GM21515 (cell line): ENCODE measurements at regions not wholly inside any gene's neighbourhood (a gene's known extent, or its start where the extent isn't known, plus 50 kb on each side); places are given as distances from the start of the nearest gene placed in this dataset.

Source experiments
- ATAC-seq: cut with Tn5 transposase; IDR thresholded peaks from one replicate; pipeline ENCODE4 v1.9.1; 2021; ENCODE audit not compliant: unreplicated experiment

DNA sequence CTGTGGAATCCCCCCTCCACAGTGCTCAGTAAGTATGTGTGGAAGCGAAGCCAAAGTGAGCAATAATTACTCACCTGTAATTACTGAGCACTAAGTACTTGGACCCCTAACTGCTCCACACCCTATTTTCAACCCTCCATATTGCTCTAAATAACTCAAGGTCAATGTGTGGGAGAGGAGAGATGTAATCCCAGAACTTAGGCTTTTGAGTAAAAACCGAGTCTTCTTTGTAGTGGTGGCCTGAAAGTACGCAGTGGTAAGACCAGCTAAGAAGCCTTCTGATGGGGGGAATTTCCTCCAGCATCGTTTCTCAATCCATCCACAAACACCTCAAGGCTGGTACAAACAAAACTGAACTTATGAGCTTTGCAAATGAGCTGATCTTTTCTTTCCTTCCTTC is 551.6 kb downstream of the ZEB2 start:
- ATAC-seq: no peak

- no peak for ATAC-seq
Observed at GRCh38 chr2:143965493-143966164, 554.3 kb downstream of the ZEB2 start.

DNA sequence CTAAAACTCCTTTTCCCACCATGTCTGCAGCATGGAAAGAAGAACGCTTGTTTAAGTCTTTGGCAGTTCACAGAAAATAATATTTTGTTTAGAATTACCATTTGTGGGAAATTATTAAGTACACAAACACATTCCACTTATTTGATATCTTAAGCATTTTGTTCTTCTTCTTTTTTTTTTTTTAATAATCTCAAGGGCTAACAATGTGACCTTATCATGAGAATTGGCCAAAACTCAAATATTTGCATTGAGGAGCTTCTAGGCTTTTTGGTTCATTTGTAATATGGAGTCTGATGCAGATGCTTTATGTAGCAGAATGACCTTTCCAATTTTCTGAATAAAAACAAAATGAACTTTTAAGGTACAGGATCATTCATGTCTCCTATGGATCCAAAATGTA is 555.0 kb downstream of the ZEB2 start:
- no peak for ATAC-seq

GRCh38 chr2:143960177-143960576 is 559.7 kb downstream of the ZEB2 start:
- no peak for ATAC-seq

DNA sequence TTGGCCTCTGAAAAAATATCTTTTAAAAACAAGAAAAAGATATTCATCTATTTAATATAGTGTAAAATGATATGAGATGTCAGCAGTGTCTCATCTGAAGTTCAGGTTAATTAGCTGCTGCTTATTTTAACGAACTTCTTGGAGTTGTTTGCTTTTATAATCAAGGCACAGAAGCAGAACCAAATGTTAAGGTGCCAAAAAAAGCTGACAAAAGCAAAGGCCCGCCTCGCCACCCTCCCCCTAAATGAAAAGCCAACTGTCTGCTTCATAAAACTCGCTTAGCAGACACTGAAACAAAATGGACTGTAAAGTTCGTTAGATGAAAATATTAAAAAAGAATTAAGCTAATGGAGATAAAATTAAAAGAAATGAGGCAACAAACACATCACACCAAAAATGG is 562.6 kb downstream of the ZEB2 start:
- no peak for ATAC-seq

GRCh38 chr2:143955401-143956065 is 564.4 kb downstream of the ZEB2 start:
- ATAC-seq: no peak

DNA sequence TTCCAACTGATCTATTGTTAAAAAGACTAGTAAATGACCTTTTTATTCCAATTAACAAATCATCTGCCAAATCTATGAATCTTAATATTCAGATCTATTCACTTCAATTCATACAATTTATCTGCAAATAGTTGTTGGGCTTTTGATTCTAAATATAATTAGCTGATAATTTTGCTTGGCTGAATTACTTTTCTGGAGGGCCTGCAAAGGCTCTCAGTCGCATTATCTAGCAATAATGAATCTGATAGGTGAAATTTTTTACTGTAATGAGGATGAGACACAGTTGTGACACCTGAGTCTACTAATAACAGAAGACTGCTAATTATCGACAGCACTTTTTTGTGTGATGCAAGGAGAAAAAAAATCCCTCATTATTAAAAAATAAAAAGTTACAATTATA is 565.1 kb downstream of the ZEB2 start:
- no peak for ATAC-seq

GRCh38 chr2:143954186-143954585 is 565.7 kb downstream of the ZEB2 start:
- ATAC-seq: no peak

DNA sequence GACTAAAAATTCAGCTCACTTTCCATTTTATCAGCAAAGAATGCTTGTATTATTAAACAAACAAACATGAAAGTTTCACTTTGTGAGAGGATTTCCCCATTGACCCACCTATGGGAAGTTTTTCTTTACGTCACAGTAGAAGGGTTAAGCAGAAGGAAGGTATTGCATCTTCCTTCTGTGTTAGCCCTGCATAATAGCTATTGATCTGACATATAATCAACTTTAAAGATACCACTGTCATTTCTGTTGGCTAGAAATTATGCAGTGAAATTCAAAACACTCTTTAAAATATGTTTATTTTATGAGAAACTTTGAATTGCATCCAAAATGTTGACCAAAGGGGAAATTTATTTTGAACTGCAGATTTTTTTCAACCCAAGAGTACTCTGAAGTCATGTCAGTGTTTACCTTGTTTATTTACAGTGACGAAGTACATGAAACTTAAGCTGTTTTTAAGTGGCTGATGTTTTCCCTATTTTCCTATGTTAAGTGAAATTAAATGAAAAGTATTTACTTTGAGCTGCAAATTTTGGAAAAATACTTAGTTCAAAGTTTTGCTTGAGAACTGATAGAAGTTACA is 566.4 kb downstream of the ZEB2 start:
- no peak for ATAC-seq

GRCh38 chr2:143952536-143952935 is 567.4 kb downstream of the ZEB2 start:
- ATAC-seq: no peak

GRCh38 chr2:143950704-143951103 is 569.2 kb downstream of the ZEB2 start:
- no peak for ATAC-seq

GRCh38 chr2:143949121-143949848 is 570.6 kb downstream of the ZEB2 start:
- no peak for ATAC-seq

DNA sequence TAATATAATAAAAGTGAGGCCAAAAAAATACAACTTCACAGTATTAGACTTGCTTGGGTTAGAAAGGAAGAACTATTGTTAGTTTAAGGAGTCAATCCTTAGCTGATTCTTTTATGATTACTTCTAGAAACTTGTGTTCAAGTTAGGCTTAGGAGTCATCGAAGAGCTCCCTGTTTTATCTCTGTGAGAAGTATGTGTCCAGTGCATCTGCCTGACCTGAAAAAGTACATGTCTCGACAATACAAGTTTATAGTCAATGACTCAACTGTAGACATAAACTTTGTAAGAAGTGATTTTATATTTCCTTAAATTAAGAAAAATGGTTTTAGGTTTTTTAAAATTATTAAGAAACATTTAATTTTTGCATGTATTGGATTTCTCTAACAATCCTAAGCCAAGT is 571.2 kb downstream of the ZEB2 start:
- no peak for ATAC-seq

- ATAC-seq: no peak
Observed at GRCh38 chr2:143946436-143947391, 573.2 kb downstream of the ZEB2 start.

DNA sequence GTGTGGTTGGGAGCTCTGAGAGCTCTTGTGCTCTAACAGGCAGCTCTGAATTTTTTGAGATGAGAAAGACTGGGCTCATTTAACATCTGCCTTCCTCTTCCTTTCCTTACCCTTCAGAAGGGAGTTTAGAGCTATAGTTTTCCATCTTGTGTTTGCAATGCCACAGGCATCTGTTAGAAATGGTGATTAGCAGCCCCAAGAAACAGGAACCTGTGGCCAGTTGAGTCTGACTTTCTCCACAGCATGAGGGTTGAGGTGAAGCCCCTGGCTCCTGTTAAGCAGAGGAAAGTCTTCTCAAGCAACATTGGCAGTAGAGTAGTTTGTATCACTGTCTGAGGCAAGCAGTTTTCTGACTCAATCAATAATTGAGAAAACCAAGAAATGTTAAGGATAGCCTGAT is 577.4 kb downstream of the ZEB2 start:
- no peak for ATAC-seq

GRCh38 chr2:143940720-143941119 is 579.2 kb downstream of the ZEB2 start:
- no peak for ATAC-seq

DNA sequence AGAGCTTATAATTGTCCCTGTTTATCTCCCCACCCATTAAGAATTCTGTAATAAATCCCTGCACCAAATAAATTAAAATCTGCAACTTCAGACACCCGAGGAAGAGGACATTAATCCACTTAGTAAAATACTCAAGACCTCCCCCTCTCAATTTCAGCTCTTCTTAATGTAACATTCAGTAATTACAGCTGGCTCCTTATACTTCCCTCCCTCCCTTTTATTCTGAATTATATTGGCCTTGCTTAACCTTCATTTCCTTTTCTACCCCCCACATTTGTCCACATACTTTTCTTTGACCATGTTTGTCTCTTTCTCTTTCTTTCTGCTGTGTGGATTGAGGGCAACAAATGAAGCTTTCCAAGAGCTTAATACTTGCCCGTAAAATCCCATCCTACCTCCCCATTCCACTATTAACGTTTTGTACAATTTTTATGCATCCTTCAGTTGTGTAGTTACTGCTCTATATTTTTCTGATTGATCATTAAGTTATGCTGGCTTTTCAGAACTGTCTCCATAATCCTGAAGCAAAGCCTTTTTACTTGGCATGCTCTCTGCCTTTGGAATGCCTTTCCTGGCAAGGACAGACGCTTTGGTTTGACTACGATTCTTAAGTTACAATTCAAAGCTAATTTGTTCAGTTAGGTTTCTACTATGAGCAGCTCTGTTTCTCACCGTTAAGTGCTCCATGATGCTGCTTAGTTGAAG is 580.1 kb downstream of the ZEB2 start:
- no peak for ATAC-seq

GRCh38 chr2:143937723-143938350 is 582.1 kb downstream of the ZEB2 start:
- ATAC-seq: no peak

DNA sequence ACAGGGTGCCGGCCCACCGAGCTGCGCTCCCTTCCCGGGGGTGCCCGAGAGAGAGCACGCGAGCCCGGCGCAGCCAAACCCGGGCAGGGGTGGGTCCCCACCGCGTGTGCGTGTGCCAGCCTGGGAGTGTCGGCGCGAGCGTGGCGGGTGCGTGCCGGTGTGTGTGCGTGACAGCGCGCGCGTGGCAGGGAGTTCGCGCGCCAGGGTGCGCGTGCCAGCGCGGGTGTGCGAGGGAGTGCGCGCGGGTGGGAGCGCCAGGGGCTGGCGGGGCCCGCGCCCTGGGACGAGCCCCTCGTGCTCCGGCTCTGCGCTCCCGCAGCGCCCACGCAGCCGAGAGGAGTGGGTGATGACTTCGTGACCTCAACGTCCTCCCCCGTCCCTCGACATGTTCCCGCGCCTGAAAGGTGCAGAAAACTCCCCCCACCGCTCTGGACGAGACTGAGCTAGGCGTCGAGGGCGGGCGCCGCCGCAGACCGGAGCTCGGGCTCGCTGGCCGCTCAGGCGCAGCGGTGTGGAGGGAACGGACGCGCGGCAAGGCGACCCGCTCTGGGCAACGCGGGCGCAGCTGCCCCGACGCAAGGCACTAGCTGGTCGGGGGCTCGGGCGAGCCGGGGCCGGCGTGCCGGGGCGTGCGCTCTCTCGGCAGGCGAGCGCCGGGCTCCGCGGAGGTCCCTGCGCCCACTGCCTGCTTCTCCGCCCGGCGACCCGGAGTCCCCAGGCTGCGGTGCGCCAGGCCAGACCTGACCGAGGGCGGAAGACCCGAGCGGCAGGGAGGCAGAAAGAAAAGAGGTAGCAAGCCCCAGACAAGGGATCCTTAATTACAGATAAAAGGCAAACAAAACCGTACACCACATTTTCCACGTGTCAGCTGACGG is 582.8 kb downstream of the ZEB2 start:
- ATAC-seq: peak; percentile 74
